HL-60 (cell line): ENCODE measurements at regions not wholly inside any gene's neighbourhood (a gene's known extent, or its start where the extent isn't known, plus 50 kb on each side); places are given as distances from the start of the nearest gene placed in this dataset.

Experiments
- DNase-seq, 2 experiments: peaks; one replicate each; pipeline ENCODE4 v3.0.0-alpha.2; 2010 to 2020; ENCODE audit warnings: low read depth in 1 of 2, low spot score in 1 of 2
- H3K27ac ChIP-seq: fragments of 250-450 bp; sonication (Bioruptor Pico); replicated peaks from 2 replicates; pipeline ENCODE4 v1.5.1; 2020; ENCODE audit warnings: mild to moderate bottlenecking, moderate library complexity
- H3K27me3 ChIP-seq: fragments of 250-450 bp; sonication (Bioruptor Pico); 2 replicates; pipeline ENCODE4 v1.5.1; 2021; ENCODE audit warnings: mild to moderate bottlenecking, moderate library complexity; ENCODE audit not compliant: insufficient read depth, poor library complexity, severe bottlenecking
- H3K4me3 ChIP-seq: replicated peaks from 2 replicates; pipeline ENCODE4 v1.5.1; 2011; ENCODE audit warnings: mild to moderate bottlenecking, control low read depth, low read length; ENCODE audit not compliant: insufficient read depth
- GABPA ChIP-seq: IDR thresholded peaks from 2 replicates; pipeline ENCODE4 v1.6.1; 2012; ENCODE audit warnings: low read depth
- POLR2AphosphoS5 ChIP-seq: IDR thresholded peaks from 2 replicates; pipeline ENCODE4 v1.6.1; 2012; ENCODE audit warnings: low read depth
- SPI1 ChIP-seq: IDR thresholded peaks from 2 replicates; pipeline ENCODE4 v1.6.1; 2012; ENCODE audit warnings: low read depth, mild to moderate bottlenecking, borderline replicate concordance
- TF ChIP-seq, protein P1 (sequence below): IDR thresholded peaks from 2 replicates; pipeline ENCODE4 v1.6.1; 2012; ENCODE audit warnings: low read depth; ENCODE audit not compliant: insufficient replicate concordance
- TF ChIP-seq, protein P2 (sequence below): IDR thresholded peaks from one replicate; pipeline ENCODE4 v1.5.1; 2011; ENCODE audit warnings: low read length, control low read depth, inconsistent platforms; ENCODE audit not compliant: insufficient read depth

DNA sequence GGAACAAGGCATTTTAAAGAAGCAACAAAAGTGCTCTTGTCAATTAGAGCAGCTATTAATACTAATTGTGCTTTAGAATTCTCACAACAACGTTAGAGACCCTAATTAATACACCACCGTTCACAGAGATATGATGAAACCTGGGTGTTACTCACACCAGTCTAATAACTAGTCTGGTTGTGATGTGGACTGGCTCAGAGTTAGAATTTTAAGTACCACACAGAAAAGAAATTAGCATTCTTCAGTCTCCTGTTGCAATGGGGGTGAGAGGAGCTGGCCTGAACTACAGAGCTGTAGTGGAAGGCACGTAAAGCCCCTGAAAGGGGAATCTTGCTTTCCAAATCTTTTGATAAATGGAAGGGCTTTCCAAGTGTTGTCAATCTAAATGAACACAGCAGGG, 240.8 kb upstream of the TOX3 start:
- Histone ChIP-seq H3K4me3 (no peak overlapping the region), H3K27ac (no peak overlapping the region), H3K27me3 (no peaks in the 10 kb centered on the region)
- DNase-seq = no peak
- TF ChIP-seq, protein P1, sequence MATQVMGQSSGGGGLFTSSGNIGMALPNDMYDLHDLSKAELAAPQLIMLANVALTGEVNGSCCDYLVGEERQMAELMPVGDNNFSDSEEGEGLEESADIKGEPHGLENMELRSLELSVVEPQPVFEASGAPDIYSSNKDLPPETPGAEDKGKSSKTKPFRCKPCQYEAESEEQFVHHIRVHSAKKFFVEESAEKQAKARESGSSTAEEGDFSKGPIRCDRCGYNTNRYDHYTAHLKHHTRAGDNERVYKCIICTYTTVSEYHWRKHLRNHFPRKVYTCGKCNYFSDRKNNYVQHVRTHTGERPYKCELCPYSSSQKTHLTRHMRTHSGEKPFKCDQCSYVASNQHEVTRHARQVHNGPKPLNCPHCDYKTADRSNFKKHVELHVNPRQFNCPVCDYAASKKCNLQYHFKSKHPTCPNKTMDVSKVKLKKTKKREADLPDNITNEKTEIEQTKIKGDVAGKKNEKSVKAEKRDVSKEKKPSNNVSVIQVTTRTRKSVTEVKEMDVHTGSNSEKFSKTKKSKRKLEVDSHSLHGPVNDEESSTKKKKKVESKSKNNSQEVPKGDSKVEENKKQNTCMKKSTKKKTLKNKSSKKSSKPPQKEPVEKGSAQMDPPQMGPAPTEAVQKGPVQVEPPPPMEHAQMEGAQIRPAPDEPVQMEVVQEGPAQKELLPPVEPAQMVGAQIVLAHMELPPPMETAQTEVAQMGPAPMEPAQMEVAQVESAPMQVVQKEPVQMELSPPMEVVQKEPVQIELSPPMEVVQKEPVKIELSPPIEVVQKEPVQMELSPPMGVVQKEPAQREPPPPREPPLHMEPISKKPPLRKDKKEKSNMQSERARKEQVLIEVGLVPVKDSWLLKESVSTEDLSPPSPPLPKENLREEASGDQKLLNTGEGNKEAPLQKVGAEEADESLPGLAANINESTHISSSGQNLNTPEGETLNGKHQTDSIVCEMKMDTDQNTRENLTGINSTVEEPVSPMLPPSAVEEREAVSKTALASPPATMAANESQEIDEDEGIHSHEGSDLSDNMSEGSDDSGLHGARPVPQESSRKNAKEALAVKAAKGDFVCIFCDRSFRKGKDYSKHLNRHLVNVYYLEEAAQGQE = no peak
- TF ChIP-seq GABPA (no peak), SPI1 (no peak), POLR2AphosphoS5 (no peak)
- TF ChIP-seq, protein P2, sequence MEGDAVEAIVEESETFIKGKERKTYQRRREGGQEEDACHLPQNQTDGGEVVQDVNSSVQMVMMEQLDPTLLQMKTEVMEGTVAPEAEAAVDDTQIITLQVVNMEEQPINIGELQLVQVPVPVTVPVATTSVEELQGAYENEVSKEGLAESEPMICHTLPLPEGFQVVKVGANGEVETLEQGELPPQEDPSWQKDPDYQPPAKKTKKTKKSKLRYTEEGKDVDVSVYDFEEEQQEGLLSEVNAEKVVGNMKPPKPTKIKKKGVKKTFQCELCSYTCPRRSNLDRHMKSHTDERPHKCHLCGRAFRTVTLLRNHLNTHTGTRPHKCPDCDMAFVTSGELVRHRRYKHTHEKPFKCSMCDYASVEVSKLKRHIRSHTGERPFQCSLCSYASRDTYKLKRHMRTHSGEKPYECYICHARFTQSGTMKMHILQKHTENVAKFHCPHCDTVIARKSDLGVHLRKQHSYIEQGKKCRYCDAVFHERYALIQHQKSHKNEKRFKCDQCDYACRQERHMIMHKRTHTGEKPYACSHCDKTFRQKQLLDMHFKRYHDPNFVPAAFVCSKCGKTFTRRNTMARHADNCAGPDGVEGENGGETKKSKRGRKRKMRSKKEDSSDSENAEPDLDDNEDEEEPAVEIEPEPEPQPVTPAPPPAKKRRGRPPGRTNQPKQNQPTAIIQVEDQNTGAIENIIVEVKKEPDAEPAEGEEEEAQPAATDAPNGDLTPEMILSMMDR = no peak

DNA sequence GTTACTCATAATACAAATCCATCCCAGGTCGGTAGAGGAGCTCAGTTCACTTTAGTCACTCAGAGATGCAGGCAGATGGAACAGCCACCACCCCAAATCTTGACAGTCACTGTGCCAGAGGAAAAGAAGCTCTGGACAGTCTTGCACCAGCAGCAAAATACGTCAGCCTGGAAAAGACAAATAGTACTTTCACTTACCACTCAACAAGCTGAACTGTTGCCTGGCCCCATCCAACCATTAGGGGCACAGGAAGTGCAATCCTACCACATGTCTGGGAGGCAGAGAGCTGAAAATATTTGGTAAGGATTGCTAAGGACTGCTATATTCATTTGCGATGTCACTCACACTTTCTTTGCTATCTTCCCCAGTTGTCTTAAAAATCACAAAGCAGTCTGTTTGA, 239.1 kb upstream of the TOX3 start:
- TF ChIP-seq, protein P1 = no peak
- TF ChIP-seq POLR2AphosphoS5 (no peak), SPI1 (no peak), GABPA (no peak)
- TF ChIP-seq, protein P2 = no peak
- Histone ChIP-seq H3K27me3 (no peaks in the 10 kb centered on the region), H3K27ac (no peak overlapping the region), H3K4me3 (no peak overlapping the region)
- no peak for DNase-seq

DNA sequence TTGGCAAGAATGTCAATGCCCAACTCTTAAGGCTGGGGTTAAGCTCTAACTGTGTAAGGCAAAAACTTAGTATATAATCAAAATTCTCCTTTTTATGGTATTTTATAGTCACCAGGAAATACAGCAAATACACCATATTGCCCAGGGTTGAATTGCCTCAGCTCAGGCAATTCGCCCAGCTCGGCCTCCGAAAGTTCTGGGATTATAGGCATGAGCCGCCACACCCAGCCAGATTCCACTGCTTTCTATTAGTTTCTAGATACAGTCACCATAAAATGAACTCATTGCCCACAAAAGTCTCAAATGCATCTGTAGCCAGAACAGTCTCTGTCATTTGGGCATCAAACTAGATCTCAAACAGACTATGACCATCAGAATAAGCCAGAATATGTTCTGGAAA, 238.7 kb upstream of the TOX3 start:
- H3K27ac ChIP-seq = no peak overlapping the region
- TF ChIP-seq, protein P1 = no peak
- TF ChIP-seq SPI1 (no peak), POLR2AphosphoS5 (no peak), GABPA (no peak)
- TF ChIP-seq, protein P2 = no peak
- no peak for DNase-seq
- no peaks in the 10 kb centered on the region for H3K27me3 ChIP-seq
- H3K4me3 ChIP-seq = no peak overlapping the region
